Gastrocnemius medialis (tissue), 4 donors: ENCODE measurements at regions not wholly inside any gene's neighbourhood (a gene's known extent, or its start where the extent isn't known, plus 50 kb on each side); places are given as distances from the start of the nearest gene placed in this dataset.

Experiments used
- POLR2A ChIP-seq, 2 donors: fragments of 450-650 bp; IDR thresholded peaks; one replicate each; pipeline ENCODE4 v1.6.1; 2017; ENCODE audit warnings: antibody characterized with exemption in 2 of 2, mild to moderate bottlenecking in 2 of 2, moderate library complexity in 2 of 2
- TF ChIP-seq, protein P1 (sequence below), 5 experiments: fragments of 450-650 bp in 3 of 5; fragments of 200-600 bp in 2 of 5; sonication (generic) in 2 of 5; IDR thresholded peaks in 4 of 5; conservative IDR thresholded peaks in 1 of 5; 1 replicate in 4 of 5; 2 replicates in 1 of 5; pipeline ENCODE4 v1.5.1; 2016 to 2019; ENCODE audit warnings: antibody characterized with exemption in 5 of 5, mild to moderate bottlenecking in 3 of 5, moderate library complexity in 3 of 5

DNA sequence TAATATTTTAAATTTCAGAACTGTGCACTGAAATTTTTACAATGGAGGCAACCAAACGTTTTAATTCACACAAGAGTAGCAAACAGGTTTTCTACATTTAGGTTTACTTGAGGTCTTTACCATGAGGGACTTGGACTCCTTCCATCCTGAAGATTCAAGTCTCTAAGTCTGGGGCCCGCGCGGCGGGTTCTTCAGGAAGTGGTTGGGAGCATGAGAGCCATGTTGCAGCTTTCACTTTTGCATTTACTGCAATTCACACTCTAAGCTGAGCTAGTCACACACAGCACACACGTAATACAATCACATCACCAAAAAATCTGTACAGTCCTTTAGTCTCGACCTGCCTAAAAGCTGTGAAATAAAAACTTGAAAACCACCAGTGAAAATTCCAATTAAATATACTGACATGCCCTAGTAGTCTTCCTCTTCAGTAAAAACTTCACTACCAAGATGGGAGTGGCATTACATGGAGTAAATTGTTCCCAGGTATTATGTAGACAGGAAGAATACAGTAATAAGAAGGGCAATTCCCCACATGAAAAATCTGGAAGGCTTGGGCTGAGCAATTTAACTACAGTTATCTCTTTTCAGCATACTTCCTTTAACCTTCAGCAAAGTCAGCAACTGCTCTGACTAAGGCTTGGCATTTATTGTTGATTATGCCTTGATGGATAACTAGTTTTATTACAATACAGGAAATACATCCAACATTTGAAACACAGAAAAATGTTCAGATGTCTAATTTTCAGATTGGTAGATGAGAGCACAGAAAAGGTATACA is 571.1 kb upstream of the DIPK2B start:
- TF ChIP-seq, protein P1, sequence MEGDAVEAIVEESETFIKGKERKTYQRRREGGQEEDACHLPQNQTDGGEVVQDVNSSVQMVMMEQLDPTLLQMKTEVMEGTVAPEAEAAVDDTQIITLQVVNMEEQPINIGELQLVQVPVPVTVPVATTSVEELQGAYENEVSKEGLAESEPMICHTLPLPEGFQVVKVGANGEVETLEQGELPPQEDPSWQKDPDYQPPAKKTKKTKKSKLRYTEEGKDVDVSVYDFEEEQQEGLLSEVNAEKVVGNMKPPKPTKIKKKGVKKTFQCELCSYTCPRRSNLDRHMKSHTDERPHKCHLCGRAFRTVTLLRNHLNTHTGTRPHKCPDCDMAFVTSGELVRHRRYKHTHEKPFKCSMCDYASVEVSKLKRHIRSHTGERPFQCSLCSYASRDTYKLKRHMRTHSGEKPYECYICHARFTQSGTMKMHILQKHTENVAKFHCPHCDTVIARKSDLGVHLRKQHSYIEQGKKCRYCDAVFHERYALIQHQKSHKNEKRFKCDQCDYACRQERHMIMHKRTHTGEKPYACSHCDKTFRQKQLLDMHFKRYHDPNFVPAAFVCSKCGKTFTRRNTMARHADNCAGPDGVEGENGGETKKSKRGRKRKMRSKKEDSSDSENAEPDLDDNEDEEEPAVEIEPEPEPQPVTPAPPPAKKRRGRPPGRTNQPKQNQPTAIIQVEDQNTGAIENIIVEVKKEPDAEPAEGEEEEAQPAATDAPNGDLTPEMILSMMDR (IDR thresholded peaks at IDR 0.05 in 4 of 5, conservative IDR thresholded peaks at IDR 0.05 in 1 of 5): no peak
- no peak for TF ChIP-seq POLR2A (IDR thresholded peaks at IDR 0.05)
